ENCODE measurements at regions not wholly inside any gene's neighbourhood (a gene's known extent, or its start where the extent isn't known, plus 50 kb on each side); places are given as distances from the start of the nearest gene placed in this dataset.

DNA sequence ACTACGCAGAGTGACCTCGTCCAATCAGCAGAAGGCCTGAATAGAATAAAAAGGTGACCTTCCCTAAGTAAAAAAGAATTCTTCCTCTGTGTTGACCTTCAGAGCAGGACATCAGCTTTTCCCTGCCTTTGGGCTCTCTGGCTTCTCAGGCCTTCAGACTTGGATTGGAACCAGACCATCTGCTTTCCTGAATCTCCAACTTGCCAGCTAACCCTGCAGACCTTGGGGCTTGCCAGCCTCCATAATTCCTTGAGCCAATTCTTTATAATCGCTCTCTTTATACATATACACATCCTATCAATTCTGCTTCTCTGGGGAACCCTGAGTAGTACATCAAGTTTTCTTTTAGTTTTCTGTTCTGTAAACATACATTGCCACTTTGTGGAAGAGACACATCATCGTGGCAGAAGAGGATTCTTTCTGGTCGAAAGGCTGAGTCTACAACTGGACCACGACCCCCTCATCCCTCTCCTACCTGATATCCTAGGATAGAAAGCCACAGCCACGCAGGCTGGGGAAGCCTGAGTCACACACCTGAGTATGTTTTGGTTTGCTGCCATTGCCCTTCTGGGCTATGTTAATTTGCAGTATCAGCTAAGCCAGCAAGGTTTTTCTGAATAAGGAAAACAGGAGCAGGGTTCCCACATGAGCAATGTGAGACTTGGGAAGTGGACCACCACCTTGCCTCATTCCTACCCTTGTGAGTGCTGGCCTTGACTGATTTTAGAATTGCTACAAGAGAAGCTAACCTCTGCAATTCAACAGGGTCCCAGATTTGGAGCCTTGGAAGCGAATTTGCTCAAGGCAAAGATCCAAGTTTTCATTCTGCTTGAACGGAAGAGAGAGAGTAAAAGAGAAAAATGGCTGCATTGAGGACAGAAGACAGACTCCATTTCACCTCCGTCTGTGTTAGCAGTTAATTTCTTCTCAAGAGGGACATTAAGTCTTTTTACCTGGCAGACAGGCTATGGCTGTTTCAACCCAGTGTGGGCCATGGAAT, 445.2 kb upstream of the FZD8 start:
- TF ChIP-seq CTCF (IDR thresholded peaks at IDR 0.05; ENCODE audit: borderline replicate concordance, insufficient read depth, low read depth, low read length), result no peak
- no peak overlapping the region for H3K4me3 ChIP-seq (ENCODE audit: low read depth, low read length)

DNA sequence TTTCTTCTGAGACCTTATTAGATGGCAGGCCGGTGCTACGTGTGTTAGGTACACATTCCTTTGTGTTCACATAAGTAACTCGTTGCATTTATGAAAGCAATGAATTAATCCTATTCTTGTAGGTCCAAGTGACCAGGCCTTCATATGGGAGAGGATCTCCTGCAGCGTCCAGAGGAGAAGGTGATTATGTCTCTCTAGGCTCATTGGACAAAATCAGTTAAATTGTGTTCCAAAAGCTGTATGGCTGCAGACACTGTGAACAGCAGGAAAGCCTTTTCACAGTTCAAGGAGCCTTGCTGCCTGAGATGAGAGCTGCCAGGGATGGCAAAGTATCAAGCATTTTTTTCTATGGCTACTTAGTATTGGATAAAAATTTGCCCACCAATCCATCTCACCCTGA, 433.1 kb upstream of the FZD8 start:
- H3K4me3 ChIP-seq (ENCODE audit: low read depth, low read length), result no peak overlapping the region
- TF ChIP-seq CTCF (IDR thresholded peaks at IDR 0.05; ENCODE audit: borderline replicate concordance, insufficient read depth, low read depth, low read length), result no peak

GRCh38 chr10:36073796-36074345, 431.8 kb upstream of the FZD8 start:
- TF ChIP-seq CTCF (IDR thresholded peaks at IDR 0.05; ENCODE audit: borderline replicate concordance, insufficient read depth, low read depth, low read length), result no peak
- H3K4me3 ChIP-seq (ENCODE audit: low read depth, low read length), result no peak overlapping the region

GRCh38 chr10:36068542-36068941, 426.4 kb upstream of the FZD8 start:
- no peak overlapping the region for H3K4me3 ChIP-seq (ENCODE audit: low read depth, low read length)
- no peak for TF ChIP-seq CTCF (IDR thresholded peaks at IDR 0.05; ENCODE audit: borderline replicate concordance, insufficient read depth, low read depth, low read length)

- H3K4me3 ChIP-seq (ENCODE audit: low read depth, low read length), result no peak overlapping the region
- no peak for TF ChIP-seq CTCF (IDR thresholded peaks at IDR 0.05; ENCODE audit: borderline replicate concordance, insufficient read depth, low read depth, low read length)
Observed at GRCh38 chr10:36067748-36068147, 425.7 kb upstream of the FZD8 start.

- TF ChIP-seq CTCF (IDR thresholded peaks at IDR 0.05; ENCODE audit: borderline replicate concordance, insufficient read depth, low read depth, low read length), result no peak
- no peak overlapping the region for H3K4me3 ChIP-seq (ENCODE audit: low read depth, low read length)
Observed at GRCh38 chr10:36066850-36067249, 424.8 kb upstream of the FZD8 start.

DNA sequence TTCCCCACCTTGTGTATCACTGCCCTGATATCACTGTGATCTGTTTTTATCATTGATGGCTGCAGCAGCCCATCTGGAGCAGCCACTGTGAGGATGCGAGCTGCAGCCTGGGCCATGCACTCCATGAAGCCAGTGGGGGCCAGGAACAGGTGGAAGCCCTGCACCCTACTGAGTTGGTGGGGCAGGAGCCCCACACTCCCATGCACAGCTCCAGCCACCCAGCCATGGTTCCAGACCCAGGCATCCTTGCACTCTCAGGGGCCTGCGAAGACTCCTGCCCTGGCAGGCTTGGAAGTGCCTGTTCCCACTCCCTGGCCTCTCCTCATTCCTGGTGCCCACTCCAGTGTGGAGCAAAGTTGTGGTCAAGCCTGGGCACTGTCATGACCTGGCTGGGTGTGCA, 424.0 kb upstream of the FZD8 start:
- no peak overlapping the region for H3K4me3 ChIP-seq (ENCODE audit: low read depth, low read length)
- no peak for TF ChIP-seq CTCF (IDR thresholded peaks at IDR 0.05; ENCODE audit: borderline replicate concordance, insufficient read depth, low read depth, low read length)

Measured in GM12875 (cell line).